H9 (cell line): ENCODE measurements at regions not wholly inside any gene's neighbourhood (a gene's known extent, or its start where the extent isn't known, plus 50 kb on each side); places are given as distances from the start of the nearest gene placed in this dataset.

ENCODE experiments used
- DNase-seq: peaks from one replicate; pipeline ENCODE4 v3.0.0-alpha.2; 2017
- H2AFZ ChIP-seq: one replicate; pipeline ENCODE4 v1.6.1; 2013; ENCODE audit warnings: mild to moderate bottlenecking, low read length, control low read depth, moderate library complexity
- H2AK5ac ChIP-seq: 2 replicates; pipeline ENCODE4 v1.6.1; 2013; ENCODE audit warnings: low read length, control low read depth, mixed read lengths; ENCODE audit not compliant: insufficient read length
- H2BK120ac ChIP-seq: one replicate; pipeline ENCODE4 v1.6.1; 2013; ENCODE audit warnings: low read depth, mild to moderate bottlenecking, low read length, control low read depth, inconsistent platforms; ENCODE audit not compliant: poor library complexity, severe bottlenecking
- H2BK12ac ChIP-seq: 2 replicates; pipeline ENCODE4 v1.6.1; 2013; ENCODE audit warnings: low read length, control low read depth, mixed read lengths, low read depth; ENCODE audit not compliant: insufficient read length
- H2BK15ac ChIP-seq: 2 replicates; pipeline ENCODE4 v1.6.1; 2013; ENCODE audit warnings: low read depth, low read length, control low read depth
- H2BK20ac ChIP-seq: one replicate; pipeline ENCODE4 v1.6.1; 2013; ENCODE audit warnings: low read depth, mild to moderate bottlenecking, low read length, control low read depth, inconsistent platforms; ENCODE audit not compliant: poor library complexity, severe bottlenecking
- H2BK5ac ChIP-seq: 2 replicates; pipeline ENCODE4 v1.6.1; 2013; ENCODE audit warnings: low read length, control low read depth, mixed read lengths; ENCODE audit not compliant: insufficient read length
- H3K14ac ChIP-seq: 2 replicates; pipeline ENCODE4 v1.6.1; 2013; ENCODE audit warnings: low read length, control low read depth; ENCODE audit not compliant: insufficient read depth
- H3K18ac ChIP-seq: 2 replicates; pipeline ENCODE4 v1.6.1; 2013; ENCODE audit warnings: low read depth, mild to moderate bottlenecking, mixed read lengths, low read length, control low read depth; ENCODE audit not compliant: insufficient read length
- H3K23ac ChIP-seq: 2 replicates; pipeline ENCODE4 v1.6.1; 2013; ENCODE audit warnings: low read length, control low read depth, mixed read lengths, low read depth; ENCODE audit not compliant: insufficient read length
- H3K23me2 ChIP-seq: 2 replicates; pipeline ENCODE4 v1.6.1; 2013; ENCODE audit warnings: low read depth, mild to moderate bottlenecking, mixed read lengths, low read length, control low read depth; ENCODE audit not compliant: insufficient read length, poor library complexity, severe bottlenecking
- H3K27ac ChIP-seq: 2 replicates; pipeline ENCODE4 v1.5.1; 2013; ENCODE audit warnings: low read length, control low read depth, mixed read lengths, low read depth; ENCODE audit not compliant: insufficient read length
- H3K27me3 ChIP-seq: 2 replicates; pipeline ENCODE4 v1.6.1; 2013; ENCODE audit warnings: low read length, control low read depth, inconsistent platforms; ENCODE audit not compliant: insufficient read depth
- H3K4ac ChIP-seq: 2 replicates; pipeline ENCODE4 v1.6.1; 2013; ENCODE audit warnings: low read depth, mild to moderate bottlenecking, control low read depth, inconsistent platforms, low read length, moderate library complexity
- H3K4me1 ChIP-seq: 2 replicates; pipeline ENCODE4 v1.6.1; 2013; ENCODE audit warnings: low read length, control low read depth, inconsistent platforms; ENCODE audit not compliant: insufficient read depth
- H3K4me2 ChIP-seq: 2 replicates; pipeline ENCODE4 v1.6.1; 2013; ENCODE audit warnings: low read length, control low read depth, mixed read lengths; ENCODE audit not compliant: insufficient read length, insufficient read depth
- H3K56ac ChIP-seq: 2 replicates; pipeline ENCODE4 v1.6.1; 2013; ENCODE audit warnings: low read depth, mild to moderate bottlenecking, mixed read lengths, low read length, control low read depth; ENCODE audit not compliant: insufficient read length
- H3K79me1 ChIP-seq: 2 replicates; pipeline ENCODE4 v1.6.1; 2013; ENCODE audit warnings: low read depth, mild to moderate bottlenecking, moderate library complexity, low read length, control low read depth, inconsistent platforms; ENCODE audit not compliant: insufficient read depth, poor library complexity, severe bottlenecking
- H3K79me2 ChIP-seq: 2 replicates; pipeline ENCODE4 v1.6.1; 2013; ENCODE audit warnings: low read length, control low read depth, inconsistent platforms; ENCODE audit not compliant: insufficient read depth
- H3K9ac ChIP-seq: 2 replicates; pipeline ENCODE4 v1.6.1; 2013; ENCODE audit warnings: low read length, control low read depth, mixed read lengths; ENCODE audit not compliant: insufficient read length; ENCODE audit errors: extremely low read depth
- H3K9me3 ChIP-seq: one replicate; pipeline ENCODE4 v1.6.1; 2013; ENCODE audit warnings: low read depth, low read length, inconsistent platforms; ENCODE audit not compliant: control insufficient read depth
- H3T11ph ChIP-seq: one replicate; pipeline ENCODE4 v1.6.1; 2013; ENCODE audit warnings: mild to moderate bottlenecking, low read length, control low read depth, inconsistent platforms
- H4K20me1 ChIP-seq: one replicate; pipeline ENCODE4 v1.6.1; 2013; ENCODE audit not compliant: control insufficient read depth, insufficient read length, insufficient read depth
- H4K5ac ChIP-seq: 2 replicates; pipeline ENCODE4 v1.6.1; 2013; ENCODE audit warnings: low read depth, mild to moderate bottlenecking, mixed read lengths, low read length, control low read depth; ENCODE audit not compliant: insufficient read length
- H4K8ac ChIP-seq: replicated peaks from 2 replicates; pipeline ENCODE4 v1.6.1; 2013; ENCODE audit warnings: low read length, control low read depth, mixed read lengths, low read depth; ENCODE audit not compliant: insufficient read length
- H4K91ac ChIP-seq: 2 replicates; pipeline ENCODE4 v1.6.1; 2013; ENCODE audit warnings: low read depth, mild to moderate bottlenecking, moderate library complexity, mixed read lengths, low read length, control low read depth; ENCODE audit not compliant: insufficient read length
- H3K27ac Mint-ChIP-seq, 3 experiments: 2 replicates in 2 of 3; 3 replicates in 1 of 3; pipeline ENCODE4 v1.8.0; 2020 to 2021; ENCODE audit warnings: mixed read lengths in 3 of 3, mild to moderate bottlenecking in 1 of 3, moderate library complexity in 1 of 3
- H3K27me3 Mint-ChIP-seq: 2 replicates; pipeline ENCODE4 v1.8.0; 2021; ENCODE audit warnings: low read depth, mild to moderate bottlenecking, moderate library complexity, mixed read lengths
- H3K36me3 Mint-ChIP-seq, 3 experiments: 2 replicates in 2 of 3; 3 replicates in 1 of 3; pipeline ENCODE4 v1.8.0; 2020 to 2021; ENCODE audit warnings: low read depth in 3 of 3, mixed read lengths in 3 of 3; ENCODE audit not compliant: insufficient read depth in 1 of 3
- H3K4me1 Mint-ChIP-seq, 2 experiments: 2 replicates each; pipeline ENCODE4 v1.8.0; 2020; ENCODE audit warnings: mixed read lengths in 2 of 2
- H3K4me3 Mint-ChIP-seq, 2 experiments: 2 replicates in 1 of 2; 3 replicates in 1 of 2; pipeline ENCODE4 v1.8.0; 2020 to 2021; ENCODE audit warnings: mild to moderate bottlenecking in 2 of 2, mixed read lengths in 2 of 2, moderate library complexity in 1 of 2
- H3K9me3 Mint-ChIP-seq, 2 experiments: 2 replicates in 1 of 2; 3 replicates in 1 of 2; pipeline ENCODE4 v1.8.0; 2020; ENCODE audit warnings: mild to moderate bottlenecking in 2 of 2, mixed read lengths in 2 of 2, moderate library complexity in 1 of 2
- WGBS: extraction: QIAGEN DNeasy Blood & Tissue Kit; methylation state at CpG from one replicate; pipeline ENCODE4 v1.1.7; 2013; ENCODE audit warnings: missing lambda C conversion rate, low lambda C conversion rate, mixed read lengths; ENCODE audit not compliant: insufficient read length; ENCODE audit errors: extremely low coverage; 5-methylcytosine and 5-hydroxymethylcytosine counted together
- TF ChIP-seq, protein P1 (sequence below): fragments of 200-600 bp; sonication (generic); conservative IDR thresholded peaks from 3 replicates; pipeline ENCODE4 v1.8.0; 2021; ENCODE audit warnings: antibody characterized with exemption, mild to moderate bottlenecking

DNA sequence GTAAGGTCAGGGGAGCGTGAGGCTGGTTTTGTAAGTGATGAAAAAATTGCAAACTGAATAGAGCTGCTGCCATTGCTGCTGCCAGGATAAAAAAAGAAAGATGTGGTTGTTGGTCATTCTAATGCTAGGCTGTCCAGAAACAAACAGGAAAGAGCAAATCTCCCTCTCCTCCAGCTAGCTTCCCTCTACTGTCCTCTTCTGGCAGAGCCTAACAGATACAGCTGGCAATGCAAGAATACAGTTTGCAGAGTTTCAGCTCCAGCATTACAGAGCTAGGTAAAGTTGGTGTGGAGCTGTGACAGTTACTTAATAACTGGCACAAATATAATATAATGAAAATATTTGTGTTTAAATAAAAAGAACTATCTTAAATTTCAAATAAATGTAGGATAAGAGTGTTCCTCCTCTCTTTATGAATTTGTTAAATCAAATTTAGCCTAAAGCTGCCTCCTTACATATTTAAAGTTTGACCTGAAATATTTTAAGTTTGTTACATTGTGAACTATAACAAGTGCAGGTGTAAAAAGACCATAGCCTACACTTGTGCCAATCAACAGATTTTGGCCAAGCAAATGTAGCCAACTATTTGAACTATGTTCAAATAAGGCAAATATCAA lies 407.7 kb downstream of the SH2D4B start:
- H2BK5ac ChIP-seq = no peak overlapping the region
- no peak overlapping the region for H3T11ph ChIP-seq
- H4K8ac ChIP-seq = no peak overlapping the region
- TF ChIP-seq, protein P1, sequence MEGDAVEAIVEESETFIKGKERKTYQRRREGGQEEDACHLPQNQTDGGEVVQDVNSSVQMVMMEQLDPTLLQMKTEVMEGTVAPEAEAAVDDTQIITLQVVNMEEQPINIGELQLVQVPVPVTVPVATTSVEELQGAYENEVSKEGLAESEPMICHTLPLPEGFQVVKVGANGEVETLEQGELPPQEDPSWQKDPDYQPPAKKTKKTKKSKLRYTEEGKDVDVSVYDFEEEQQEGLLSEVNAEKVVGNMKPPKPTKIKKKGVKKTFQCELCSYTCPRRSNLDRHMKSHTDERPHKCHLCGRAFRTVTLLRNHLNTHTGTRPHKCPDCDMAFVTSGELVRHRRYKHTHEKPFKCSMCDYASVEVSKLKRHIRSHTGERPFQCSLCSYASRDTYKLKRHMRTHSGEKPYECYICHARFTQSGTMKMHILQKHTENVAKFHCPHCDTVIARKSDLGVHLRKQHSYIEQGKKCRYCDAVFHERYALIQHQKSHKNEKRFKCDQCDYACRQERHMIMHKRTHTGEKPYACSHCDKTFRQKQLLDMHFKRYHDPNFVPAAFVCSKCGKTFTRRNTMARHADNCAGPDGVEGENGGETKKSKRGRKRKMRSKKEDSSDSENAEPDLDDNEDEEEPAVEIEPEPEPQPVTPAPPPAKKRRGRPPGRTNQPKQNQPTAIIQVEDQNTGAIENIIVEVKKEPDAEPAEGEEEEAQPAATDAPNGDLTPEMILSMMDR = peak; percentile 83
- H3K79me2 ChIP-seq = no peaks in the 10 kb centered on the region
- H4K20me1 ChIP-seq = no peaks in the 10 kb centered on the region
- no peak overlapping the region for H3K4ac ChIP-seq
- H3K27me3 ChIP-seq = no peaks in the 10 kb centered on the region
- no peak overlapping the region for H3K14ac ChIP-seq
- no peak overlapping the region for H2AK5ac ChIP-seq
- H2BK20ac ChIP-seq = no peak overlapping the region
- H3K23ac ChIP-seq = no peak overlapping the region
- H3K27ac ChIP-seq = no peak overlapping the region
- no peak overlapping the region for H2AFZ ChIP-seq
- no peak overlapping the region for H3K56ac ChIP-seq
- WGBS = no CpG with 5 or more reads among the region's 1 CpG
- peak; percentile 43 for DNase-seq
- no peak overlapping the region for H2BK12ac ChIP-seq
- no peak overlapping the region for H3K4me2 ChIP-seq
- H3K9me3 ChIP-seq = no peaks in the 10 kb centered on the region
- H3K18ac ChIP-seq = no peak overlapping the region
- no peak overlapping the region for H2BK120ac ChIP-seq
- Mint-ChIP-seq H3K4me1 (peaks cover 18 to 25% of the 10 kb centered on the region in 2 experiments), H3K27me3 (no peaks in the 10 kb centered on the region), H3K9me3 (peaks cover 0 to 1% of the 10 kb centered on the region in 2 experiments; a peak in 3 of 5 replicates), H3K27ac (no peak overlapping the region), H3K36me3 (peaks cover 0 to 1% (median 0%) of the 10 kb centered on the region in 3 experiments; a peak in 2 of 7 replicates), H3K4me3 (no peak overlapping the region)
- H3K23me2 ChIP-seq = no peaks in the 10 kb centered on the region
- H2BK15ac ChIP-seq = no peak overlapping the region
- H4K5ac ChIP-seq = no peak overlapping the region
- no peak overlapping the region for H3K9ac ChIP-seq
- no peaks in the 10 kb centered on the region for H3K79me1 ChIP-seq
- no peak overlapping the region for H4K91ac ChIP-seq
- H3K4me1 ChIP-seq = peaks cover 4% of the 10 kb centered on the region; the same call in 1 of the 2 replicates
